ENCODE measurements at regions not wholly inside any gene's neighbourhood (a gene's known extent, or its start where the extent isn't known, plus 50 kb on each side); places are given as distances from the start of the nearest gene placed in this dataset.
"Not testable (repeated sequence)": the region's sequence is repeated elsewhere in the genome, so short reads cannot be mapped to it uniquely, and the experiment has no call there.

DNA sequence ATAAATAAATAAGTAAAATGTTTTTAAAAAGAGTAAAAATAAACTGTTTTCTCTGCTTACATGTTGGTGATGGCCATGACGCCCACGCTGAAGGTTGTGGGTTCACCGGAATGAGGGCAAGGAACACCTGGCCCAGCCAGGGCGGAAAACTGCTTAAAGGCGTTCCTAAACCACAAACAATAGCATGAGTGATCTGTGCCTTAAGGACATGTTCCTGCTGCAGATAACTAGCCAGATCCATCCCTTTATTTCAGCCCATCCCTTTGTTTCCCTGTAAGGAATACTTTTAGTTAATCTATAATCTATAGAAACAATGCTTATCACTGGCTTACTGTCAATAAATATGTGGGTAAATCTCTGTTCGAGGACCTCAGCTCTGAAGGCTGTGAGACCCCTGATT, 63.3 kb upstream of the CEP78 start:
- intact Hi-C loops (cut with DNase I); DNase-seq (ENCODE audit: low spot score): not testable (repeated sequence)

- DNase-seq (ENCODE audit: low spot score) = no peak
- intact Hi-C loops (cut with DNase I) = no loop called here
These were observed 64.2 kb upstream of the CEP78 start for GRCh38 chr9:78171651-78172050.

GRCh38 chr9:78169125-78169524, 66.8 kb upstream of the CEP78 start:
- intact Hi-C loops (cut with DNase I) = no loop called here
- DNase-seq (ENCODE audit: low spot score) = no peak

- no peak for DNase-seq (ENCODE audit: low spot score)
- intact Hi-C loops (cut with DNase I) = no loop called here
These were observed 68.5 kb upstream of the CEP78 start for GRCh38 chr9:78167356-78167755.

DNA sequence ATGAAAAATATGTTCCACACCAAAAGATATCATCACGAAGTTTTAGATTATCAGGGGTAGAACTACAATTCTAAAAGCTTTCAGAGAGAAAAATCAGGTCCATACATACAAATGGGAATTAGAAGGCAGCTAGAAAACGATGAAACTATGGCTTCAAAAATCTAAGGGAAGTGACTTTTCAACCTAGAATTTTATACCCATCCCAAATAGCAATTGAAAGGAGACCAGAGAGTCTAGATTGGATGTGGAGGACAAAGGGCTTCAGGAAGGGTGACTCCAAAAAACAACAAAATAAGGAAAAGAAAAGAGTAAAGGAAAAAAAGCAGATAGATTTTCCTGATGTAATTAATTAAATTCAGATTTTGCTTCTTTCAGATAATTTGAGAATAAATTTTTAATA, 72.0 kb upstream of the CEP78 start:
- intact Hi-C loops (cut with DNase I) = no loop called here

GRCh38 chr9:78158286-78158685, 77.6 kb upstream of the CEP78 start:
- intact Hi-C loops (cut with DNase I) = no loop called here
- DNase-seq (ENCODE audit: low spot score) = no peak

More for the DNA sequence above, 72.0 kb upstream of the CEP78 start:
- DNase-seq (ENCODE audit: low spot score) = no peak

- DNase-seq (ENCODE audit: low spot score) = no peak
These were observed 84.9 kb upstream of the CEP78 start for GRCh38 chr9:78150983-78151356.

GRCh38 chr9:78150312-78150982, 85.4 kb upstream of the CEP78 start:
- DNase-seq (ENCODE audit: low spot score) = no peak
- intact Hi-C loops (cut with DNase I) = no loop called here

More at GRCh38 chr9:78150983-78151356, 84.9 kb upstream of the CEP78 start:
- intact Hi-C loops (cut with DNase I) = no loop called here

DNA sequence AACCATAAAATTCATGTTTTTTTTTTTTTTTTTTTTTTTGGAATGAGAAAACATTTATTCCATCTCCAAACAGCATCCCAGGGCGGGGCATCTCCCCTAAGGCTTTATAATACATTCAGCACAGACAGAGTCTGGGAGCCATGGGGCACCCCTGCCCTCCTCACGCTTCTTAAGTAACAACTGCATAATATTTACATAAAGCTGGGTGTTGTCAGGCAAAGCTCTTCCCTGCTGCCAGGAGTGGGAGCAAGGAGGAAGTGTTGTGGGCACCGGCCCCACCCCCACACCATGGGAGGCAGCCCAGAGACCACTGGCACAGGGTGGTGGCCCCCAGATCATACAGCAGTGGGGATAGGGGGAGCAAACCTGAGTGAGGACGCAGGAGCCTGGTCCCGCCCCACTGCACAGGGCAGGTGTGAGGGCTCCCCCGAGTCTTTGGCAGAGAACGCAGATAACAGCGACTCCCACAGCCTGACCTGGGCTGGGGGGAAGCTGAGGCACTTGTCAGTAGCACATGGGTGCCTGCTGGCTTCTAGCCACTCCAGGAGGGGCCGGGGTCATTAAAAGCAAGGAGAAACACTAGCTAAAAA, 86.1 kb upstream of the CEP78 start:
- intact Hi-C loops (cut with DNase I) = no loop called here
- no peak for DNase-seq (ENCODE audit: low spot score)

- no peak for DNase-seq (ENCODE audit: low spot score)
- intact Hi-C loops (cut with DNase I) = no loop called here
These were observed 89.6 kb upstream of the CEP78 start for GRCh38 chr9:78146241-78146640.

DNA sequence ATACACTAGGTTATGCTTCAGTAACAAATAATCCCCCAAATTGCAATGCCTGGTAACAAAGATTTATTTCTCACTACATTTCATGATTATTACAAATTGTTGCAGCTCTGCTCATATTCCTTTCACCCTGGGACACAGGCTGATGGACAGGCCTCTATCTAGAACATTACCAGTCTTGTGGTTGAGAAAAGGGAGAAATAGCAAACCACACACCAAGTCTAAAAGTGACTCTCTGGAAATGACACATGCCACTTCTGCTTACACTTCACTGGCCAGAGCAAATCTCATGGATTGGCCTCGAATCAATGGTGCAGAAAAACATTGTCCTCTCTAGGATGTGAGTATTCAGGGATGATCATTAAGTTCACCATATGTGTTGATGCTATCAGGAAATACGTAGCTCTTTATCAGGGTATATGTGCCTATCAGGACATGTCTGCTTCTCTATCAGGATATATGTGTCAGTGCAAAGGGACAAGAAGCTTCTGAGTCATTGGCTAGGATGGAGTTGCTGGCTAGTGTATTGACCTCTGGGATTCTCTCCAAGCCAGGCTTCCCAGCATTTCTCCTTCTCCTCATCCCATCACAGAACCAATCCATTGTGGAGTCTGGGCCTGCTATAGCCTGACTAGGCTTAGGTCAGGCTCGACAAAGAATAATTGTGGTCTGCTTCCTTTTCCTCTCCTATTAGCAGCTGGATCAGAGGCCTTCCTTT, 91.1 kb upstream of the CEP78 start:
- intact Hi-C loops (cut with DNase I) = no loop called here
- no peak for DNase-seq (ENCODE audit: low spot score)

DNA sequence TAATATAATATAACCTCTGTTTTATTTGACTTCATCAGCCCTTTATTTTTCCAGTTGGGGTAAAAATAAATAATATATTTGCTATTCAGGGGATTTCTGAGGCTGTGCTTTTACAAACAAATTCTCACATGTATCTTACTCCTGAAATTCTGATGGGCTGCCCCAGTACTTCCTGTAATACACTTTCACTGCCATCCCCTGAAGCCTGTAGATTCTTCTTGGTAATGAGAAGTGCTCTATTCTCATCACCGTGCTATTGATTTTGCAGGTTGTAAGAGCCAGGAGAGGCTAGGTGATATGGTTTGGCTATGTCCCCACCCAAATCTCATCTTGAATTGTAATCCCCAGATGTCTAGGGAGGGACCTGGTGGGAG, 91.9 kb upstream of the CEP78 start:
- intact Hi-C loops (cut with DNase I) = no loop called here
- no peak for DNase-seq (ENCODE audit: low spot score)

DNA sequence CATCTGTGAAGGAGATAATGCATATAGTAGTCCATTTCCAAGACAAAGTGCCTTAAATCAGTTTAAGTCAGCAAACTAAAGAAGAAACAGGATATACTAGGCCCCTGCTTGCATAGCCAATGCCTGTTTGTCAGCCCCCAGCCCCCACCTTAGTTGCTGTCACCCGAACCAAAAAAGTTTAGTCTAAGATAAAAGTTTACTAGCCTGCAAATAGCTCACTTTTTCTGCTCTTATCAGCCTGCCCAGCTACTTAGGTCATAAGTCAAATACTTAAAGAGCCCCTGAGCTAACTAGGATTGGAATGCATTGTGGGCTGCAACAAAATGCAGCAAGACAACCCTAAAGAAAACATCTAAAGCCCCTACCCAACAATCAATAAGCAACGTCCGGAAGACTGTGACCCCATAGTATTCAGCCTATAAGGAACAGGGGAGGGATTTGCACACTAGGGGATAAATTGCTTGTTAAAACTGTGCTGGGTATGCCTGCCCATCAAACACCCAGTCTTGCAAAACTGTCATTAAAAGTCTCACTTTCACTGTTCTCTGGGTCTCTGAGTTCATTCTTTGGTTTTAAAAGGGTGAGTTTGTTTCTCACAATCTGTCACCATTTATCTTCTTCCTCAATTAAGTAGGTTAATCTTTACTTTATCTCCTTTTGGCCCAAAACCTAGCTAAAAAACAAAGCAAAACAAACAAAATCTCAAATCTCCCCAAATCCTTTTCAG, 92.4 kb upstream of the CEP78 start:
- DNase-seq (ENCODE audit: low spot score) = no peak
- intact Hi-C loops (cut with DNase I) = no loop called here

- intact Hi-C loops (cut with DNase I); DNase-seq (ENCODE audit: low spot score): not testable (repeated sequence)
These were observed 93.6 kb upstream of the CEP78 start for GRCh38 chr9:78142264-78142663.

DNA sequence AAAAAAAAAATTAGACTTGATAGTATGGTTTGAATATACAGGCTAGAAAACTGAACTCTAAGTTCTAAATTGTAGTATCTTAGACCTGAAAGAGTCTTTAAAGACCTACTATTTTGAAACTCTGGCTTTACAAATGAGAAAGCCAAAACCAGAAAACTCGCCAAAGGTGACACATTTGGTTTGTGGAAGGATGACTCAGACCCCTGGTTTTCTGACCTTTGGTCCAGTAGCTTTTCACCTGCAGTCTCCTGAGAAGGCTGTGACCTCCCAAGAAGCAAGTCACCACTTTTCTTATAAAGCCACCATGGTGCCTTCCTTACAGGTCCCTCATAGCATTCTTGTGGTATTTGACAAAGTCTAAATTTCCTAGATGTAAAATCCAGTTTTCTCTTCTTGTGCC, 102.1 kb upstream of the CEP78 start:
- intact Hi-C loops (cut with DNase I) = no loop called here
- no peak for DNase-seq (ENCODE audit: low spot score)

- no peak for DNase-seq (ENCODE audit: low spot score)
- intact Hi-C loops (cut with DNase I) = no loop called here
These were observed 101.1 kb upstream of the GNAQ start for GRCh38 chr9:78132701-78133058.

DNA sequence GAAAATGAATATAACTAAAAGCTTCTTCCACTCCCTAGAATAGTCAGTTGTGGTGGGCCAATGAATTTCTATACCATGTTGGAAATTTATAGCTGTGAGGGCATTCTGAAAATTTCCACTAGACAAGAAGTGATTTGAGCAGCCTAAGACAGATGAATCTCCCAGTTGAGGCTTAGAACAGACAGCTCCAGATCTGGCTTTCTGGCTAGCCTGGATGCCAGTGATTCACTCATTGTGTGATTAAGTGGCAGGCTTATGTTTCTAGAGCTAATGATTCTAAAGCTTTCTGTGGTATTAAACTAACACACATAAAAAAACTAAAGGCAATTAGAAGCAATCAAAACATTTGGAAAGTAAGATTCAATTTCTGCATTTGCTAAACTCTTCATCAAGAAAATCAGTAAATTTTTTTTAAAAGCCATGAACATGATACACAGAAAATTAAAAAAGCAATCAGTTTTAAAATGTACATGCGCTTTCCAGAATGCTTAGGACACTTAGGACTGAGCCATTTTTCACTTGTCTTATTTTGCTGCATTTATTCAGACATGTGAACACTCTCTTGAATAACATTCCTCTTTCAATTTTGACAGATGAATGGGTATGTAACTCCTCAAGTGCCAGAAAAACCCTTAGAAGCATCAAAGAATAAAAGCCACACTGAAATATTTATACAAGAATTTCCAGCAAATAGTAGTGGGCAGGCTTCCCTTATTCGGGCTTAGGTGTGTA, 100.5 kb upstream of the GNAQ start:
- intact Hi-C loops (cut with DNase I) = no loop called here
- no peak for DNase-seq (ENCODE audit: low spot score)

DNA sequence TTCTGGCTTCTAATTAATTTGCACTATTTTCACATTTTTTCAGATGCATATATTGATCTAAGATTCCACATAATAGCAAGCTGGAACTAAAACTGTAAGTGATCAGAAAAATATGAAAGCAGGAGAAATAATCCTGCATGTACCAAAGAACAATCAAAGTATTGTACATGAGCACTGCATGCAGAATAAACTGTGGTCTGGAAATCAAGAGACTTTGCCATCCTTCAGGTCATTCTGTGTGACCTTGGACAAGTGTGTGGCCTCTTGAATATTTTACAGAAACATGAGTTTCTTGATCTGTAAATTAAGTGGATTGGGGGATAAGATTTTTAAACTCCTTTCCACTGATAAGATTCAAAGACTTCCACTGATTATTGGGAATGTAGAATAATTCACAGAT, 99.2 kb upstream of the GNAQ start:
- DNase-seq (ENCODE audit: low spot score) = no peak
- intact Hi-C loops (cut with DNase I) = no loop called here

DNA sequence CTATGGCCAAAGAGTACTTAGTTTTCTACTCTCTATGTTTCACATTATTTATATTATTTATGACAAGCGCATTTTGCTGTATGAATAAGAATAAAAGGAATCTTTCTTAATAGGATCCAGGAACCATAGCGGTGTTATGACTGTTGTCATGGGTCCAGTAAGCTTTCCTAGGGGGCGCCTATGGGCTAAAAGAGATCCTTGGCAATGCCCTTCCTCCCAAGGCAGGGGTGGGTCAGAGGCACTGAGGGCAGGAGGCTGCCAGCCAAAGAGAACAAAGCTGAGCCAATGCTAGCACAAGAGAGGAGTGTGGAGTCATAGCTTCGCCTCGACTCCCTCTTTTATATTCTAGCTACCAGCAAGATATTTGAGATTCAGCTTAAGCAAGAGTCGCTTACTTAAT, 98.4 kb upstream of the GNAQ start:
- intact Hi-C loops (cut with DNase I) = no loop called here

More for the DNA sequence above, 98.4 kb upstream of the GNAQ start:
- DNase-seq (ENCODE audit: low spot score) = no peak

Data from cardiac septum (tissue), 1 donor.